ENCODE measurements at regions not wholly inside any gene's neighbourhood (a gene's known extent, or its start where the extent isn't known, plus 50 kb on each side); places are given as distances from the start of the nearest gene placed in this dataset.

DNA sequence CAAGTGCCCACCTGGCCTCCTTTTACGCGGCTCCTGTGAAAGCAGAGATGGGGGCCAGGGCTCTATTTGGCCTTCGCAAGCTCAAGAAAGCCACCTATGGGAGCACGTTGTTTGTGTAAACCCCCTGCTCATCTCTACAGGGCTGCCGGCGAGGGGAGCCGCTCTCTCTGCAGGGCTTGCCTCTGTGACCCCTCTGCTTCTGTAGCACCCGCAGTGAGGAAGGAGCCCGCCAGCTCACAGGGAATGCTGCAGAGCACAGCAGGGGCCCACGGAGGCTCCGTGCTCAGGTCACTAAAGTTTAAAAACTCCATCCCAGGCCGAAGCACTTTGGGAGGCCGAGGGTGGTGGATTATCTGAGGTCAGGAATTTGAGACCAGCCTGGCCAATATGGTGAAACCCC lies 376.8 kb downstream of the IRX2 start:
- Histone ChIP-seq H4K91ac (replicated peaks; ENCODE audit: insufficient read length, low read length) (no peak overlapping the region), H2BK20ac (ENCODE audit: low read length) (no peak overlapping the region), H4K20me1 (replicated peaks in 1 of 2; ENCODE audit: control insufficient read depth in 1 of 2, insufficient read depth in 2 of 2, low read length in 2 of 2) (peaks cover 0 to 1% of the 10 kb centered on the region in 2 experiments), H2AK5ac (ENCODE audit: low read depth, low read length) (no peak overlapping the region), H3K4me2 (ENCODE audit: insufficient read depth in 1 of 2, low read depth in 2 of 2, low read length in 2 of 2) (no peak overlapping the region), H2AFZ (ENCODE audit: low read length) (no peak overlapping the region), H3K14ac (ENCODE audit: insufficient read length) (no peak overlapping the region), H3K18ac (ENCODE audit: extremely low read depth, low read length) (no peak overlapping the region), H3K4me3 (ENCODE audit: extremely low read depth in 1 of 4, insufficient read depth in 2 of 4, low read depth in 3 of 4, low read length in 4 of 4) (no peak overlapping the region), H3K23me2 (ENCODE audit: low read depth, low read length) (no peaks in the 10 kb centered on the region), H3K9ac (replicated peaks in 1 of 4; ENCODE audit: extremely low read depth in 1 of 4, low read depth in 3 of 4, low read length in 3 of 4) (no peak overlapping the region), H2BK15ac (ENCODE audit: low read length) (no peak overlapping the region), H3K27me3 (replicated peaks in 1 of 4; ENCODE audit: control insufficient read depth in 3 of 4, extremely low read depth in 1 of 4, insufficient read depth in 3 of 4, low read length in 3 of 4) (no peaks in the 10 kb centered on the region; a peak in 2 of 7 replicates), H3K4ac (replicated peaks; ENCODE audit: insufficient read length, low read depth, low read length) (no peak overlapping the region), H2BK12ac (ENCODE audit: low read depth, low read length) (no peak overlapping the region), H4K8ac (ENCODE audit: extremely low read depth, insufficient read depth, low read length) (no peak overlapping the region; the same call in 1 of the 2 replicates), H3K27ac (ENCODE audit: low read depth, low read length) (no peak overlapping the region), H3K79me1 (ENCODE audit: low read depth, low read length) (no peaks in the 10 kb centered on the region), H3K36me3 (ENCODE audit: control insufficient read depth in 2 of 4, insufficient read depth in 4 of 4, low read length in 3 of 4) (no peaks in the 10 kb centered on the region), H3K9me3 (ENCODE audit: insufficient read depth in 2 of 2, low read depth in 1 of 2, low read length in 1 of 2) (no peaks in the 10 kb centered on the region), H2BK120ac (replicated peaks; ENCODE audit: low read depth, low read length) (no peak overlapping the region), H3K79me2 (ENCODE audit: control insufficient read depth in 1 of 2, insufficient read depth in 2 of 2, low read length in 2 of 2) (no peaks in the 10 kb centered on the region), H3K23ac (ENCODE audit: insufficient read length) (no peak overlapping the region), H3K4me1 (replicated peaks in 1 of 4; ENCODE audit: control insufficient read depth in 3 of 4, insufficient read depth in 4 of 4, low read length in 3 of 4) (peaks cover 0 to 2% (median 0%) of the 10 kb centered on the region in 4 experiments; a peak in 1 of 7 replicates), H2BK5ac (ENCODE audit: low read depth, low read length) (no peak overlapping the region), H4K5ac (ENCODE audit: insufficient read length, low read depth, low read length) (no peak overlapping the region), H3K56ac (replicated peaks; ENCODE audit: insufficient read length, low read depth, low read length) (no peak overlapping the region)
- ChIA-PET POLR2A (ENCODE audit: partially characterized antibody) (no interaction called here), CTCF (ENCODE audit: partially characterized antibody) (no interaction called here)
- FAIRE-seq (no peak), DNase-seq (ENCODE audit: low read depth in 1 of 2, low spot score in 2 of 2) (no peak)
- 90% methylated on average over 12 of the region's 13 CpGs; no CpG with 5 or more reads in 1 of the 2 experiments for WGBS, 2 experiments (ENCODE audit: extremely low coverage in 1 of 2, insufficient coverage in 1 of 2, insufficient read length in 1 of 2, insufficient replicate concordance in 2 of 2, low coverage in 1 of 2, low lambda C conversion rate in 2 of 2, missing lambda C conversion rate in 1 of 2)
- TF ChIP-seq TCF12 (IDR thresholded peaks at IDR 0.05; ENCODE audit: low read depth, low read length) (no peak), KDM5A (IDR thresholded peaks at IDR 0.05; ENCODE audit: low read length) (no peak), CHD1 (IDR thresholded peaks at IDR 0.05; ENCODE audit: low read depth, low read length) (no peak), EGR1 (IDR thresholded peaks at IDR 0.05; ENCODE audit: borderline replicate concordance, low read depth, low read length) (no peak), RXRA (IDR thresholded peaks at IDR 0.05; ENCODE audit: insufficient read depth, low read depth, low read length) (no peak), POLR2AphosphoS5 (IDR thresholded peaks at IDR 0.05; ENCODE audit: low read depth, low read length) (no peak), SIX5 (IDR thresholded peaks at IDR 0.05; ENCODE audit: low read depth, low read length) (no peak), GABPA (IDR thresholded peaks at IDR 0.05; ENCODE audit: borderline replicate concordance, insufficient read depth, low read length) (no peak), CBX5 (IDR thresholded peaks at IDR 0.05; ENCODE audit: low read depth, low read length) (no peak), CTCF (IDR thresholded peaks at IDR 0.05; ENCODE audit: control extremely low read depth in 1 of 3, insufficient read depth in 1 of 3, low read depth in 1 of 3, low read length in 3 of 3) (no peak), EP300 (IDR thresholded peaks at IDR 0.05; ENCODE audit: borderline replicate concordance in 1 of 2, low read depth in 2 of 2, low read length in 2 of 2) (no peak), TAF1 (IDR thresholded peaks at IDR 0.05; ENCODE audit: low read depth, low read length) (no peak)

Data from H1 (cell line).